HCT116 (cell line): ENCODE measurements at regions not wholly inside any gene's neighbourhood (a gene's known extent, or its start where the extent isn't known, plus 50 kb on each side); places are given as distances from the start of the nearest gene placed in this dataset.
"Not testable (repeated sequence)": the region's sequence is repeated elsewhere in the genome, so short reads cannot be mapped to it uniquely, and the experiment has no call there.

Experiments
- ATAC-seq: fragments of 200-7000 bp; cut with Tn5 transposase; 2 replicates; pipeline ENCODE4 v1.9.1; 2020; ENCODE audit warnings: mild to moderate bottlenecking, moderate library complexity
- BruUV-seq: library from RNA; stranded (reverse); fragments of 400-500 nt; replicated peaks from 2 replicates; lab custom pipeline; 2021; lab: Mats Ljungman, UMichigan
- CTCF ChIA-PET: fragments of 300-600 bp; sonication (Branson Sonifier 250); formaldehyde crosslinking; loops from one replicate; lab custom pipeline; 2021; ENCODE audit warnings: antibody characterized with exemption; lab: Charles Lee
- POLR2A ChIA-PET: fragments of 300-600, 350-600 bp; sonication (Branson Sonifier 250); formaldehyde crosslinking; loops from one replicate; lab custom pipeline; 2021; ENCODE audit warnings: antibody characterized with exemption; lab: Charles Lee
- RAD21 ChIA-PET, 2 experiments: fragments of 300-600 bp; sonication (Branson Sonifier 250); formaldehyde crosslinking; loops; one replicate each; lab custom pipeline; 2023; ENCODE audit warnings: low total read pairs in 2 of 2; ENCODE audit not compliant: uncharacterized antibody in 2 of 2, unreplicated experiment in 2 of 2, low non-redundant PET in 1 of 2; lab: Charles Lee
- DNase-seq: peaks from one replicate; pipeline ENCODE4 v3.0.0-alpha.2; 2010; ENCODE audit warnings: low read depth, low spot score
- H2AFZ ChIP-seq: fragments of 200-600 bp; shearing (Covaris generic), sonication (generic); 2 replicates; pipeline ENCODE4 v1.6.1; 2017; ENCODE audit warnings: low read depth, mixed run types, mixed read lengths, antibody characterized with exemption, low read length; ENCODE audit not compliant: poor library complexity, severe bottlenecking
- H3K27ac ChIP-seq: 2 replicates; pipeline ENCODE4 v1.5.1; 2012; ENCODE audit warnings: low read depth, low read length
- H3K27me3 ChIP-seq: fragments of 200-600 bp; sonication (generic); 2 replicates; pipeline ENCODE4 v1.6.1; 2016; ENCODE audit warnings: mixed run types, low read length, mixed read lengths; ENCODE audit not compliant: insufficient read depth
- H3K36me3 ChIP-seq, 2 experiments: fragments of 200-500 bp in 1 of 2; fragments of 200-600 bp in 1 of 2; sonication (Bioruptor generic) in 1 of 2; sonication (generic) in 1 of 2; 2 replicates each; pipeline versions ENCODE4 v1.5.1 to v1.6.1; 2014 to 2016; ENCODE audit warnings: low read length in 2 of 2, inconsistent platforms in 1 of 2, mixed read lengths in 1 of 2, mixed run types in 1 of 2; ENCODE audit not compliant: insufficient read depth in 2 of 2, control insufficient read depth in 1 of 2
- H3K4me1 ChIP-seq, 2 experiments: fragments of 200-600 bp in 1 of 2; sonication (generic) in 1 of 2; 2 replicates each; pipeline versions ENCODE4 v1.5.1 to v1.6.1; 2012 to 2017; ENCODE audit warnings: low read length in 2 of 2, inconsistent platforms in 1 of 2, mild to moderate bottlenecking in 1 of 2, mixed read lengths in 1 of 2, mixed run types in 1 of 2, moderate library complexity in 1 of 2; ENCODE audit not compliant: insufficient read depth in 2 of 2, control insufficient read depth in 1 of 2
- H3K4me2 ChIP-seq: fragments of 200-600 bp; sonication (generic); 2 replicates; pipeline ENCODE4 v1.6.1; 2017; ENCODE audit warnings: mixed run types, low read length, mixed read lengths
- H3K4me3 ChIP-seq, 2 experiments: fragments of 200-600 bp in 1 of 2; sonication (generic) in 1 of 2; replicated peaks in 1 of 2; 2 replicates each; pipeline ENCODE4 v1.5.1; 2011 to 2016; ENCODE audit warnings: low read length in 2 of 2, control low read depth in 1 of 2, low read depth in 1 of 2, mild to moderate bottlenecking in 1 of 2, mixed read lengths in 1 of 2, mixed run types in 1 of 2
- H3K79me2 ChIP-seq: fragments of 200-600 bp; sonication (generic); 2 replicates; pipeline ENCODE4 v1.6.1; 2017; ENCODE audit warnings: mild to moderate bottlenecking, mixed run types, low read length, moderate library complexity, mixed read lengths; ENCODE audit not compliant: insufficient read depth
- H3K9ac ChIP-seq: fragments of 200-600 bp; sonication (generic); 2 replicates; pipeline ENCODE4 v1.6.1; 2016; ENCODE audit warnings: low read length, mixed read lengths
- H3K9me2 ChIP-seq: fragments of 200-600 bp; sonication (generic), shearing (Covaris generic); 2 replicates; pipeline ENCODE4 v1.6.1; 2017; ENCODE audit warnings: mixed run types, mild to moderate bottlenecking, moderate library complexity; ENCODE audit not compliant: insufficient read depth
- H3K9me3 ChIP-seq, 2 experiments: fragments of 200-500 bp in 1 of 2; fragments of 200-600 bp in 1 of 2; sonication (Bioruptor generic) in 1 of 2; sonication (generic) in 1 of 2; 2 replicates each; pipeline ENCODE4 v1.6.1; 2014 to 2017; ENCODE audit warnings: low read length in 2 of 2, mixed read lengths in 2 of 2, inconsistent platforms in 1 of 2, low read depth in 1 of 2, mild to moderate bottlenecking in 1 of 2, mixed run types in 1 of 2, moderate library complexity in 1 of 2; ENCODE audit not compliant: control insufficient read depth in 1 of 2, insufficient read depth in 1 of 2
- H4K20me1 ChIP-seq: fragments of 200-600 bp; sonication (generic), shearing (Covaris generic); 2 replicates; pipeline ENCODE4 v1.6.1; 2017; ENCODE audit warnings: mixed run types, mild to moderate bottlenecking, moderate library complexity; ENCODE audit not compliant: insufficient read depth
- EGR1 ChIP-seq: IDR thresholded peaks from 2 replicates; pipeline ENCODE4 v1.6.1; 2012; ENCODE audit warnings: low read depth
- SIN3A ChIP-seq: IDR thresholded peaks from 2 replicates; pipeline ENCODE4 v1.6.1; 2012; ENCODE audit warnings: low read depth
- intact Hi-C: fragments of 100-400 bp; cut with micrococcal nuclease; formaldehyde crosslinking; loops from 2 replicates; pipeline ENCODE4 v1.10.0; 2022

DNA sequence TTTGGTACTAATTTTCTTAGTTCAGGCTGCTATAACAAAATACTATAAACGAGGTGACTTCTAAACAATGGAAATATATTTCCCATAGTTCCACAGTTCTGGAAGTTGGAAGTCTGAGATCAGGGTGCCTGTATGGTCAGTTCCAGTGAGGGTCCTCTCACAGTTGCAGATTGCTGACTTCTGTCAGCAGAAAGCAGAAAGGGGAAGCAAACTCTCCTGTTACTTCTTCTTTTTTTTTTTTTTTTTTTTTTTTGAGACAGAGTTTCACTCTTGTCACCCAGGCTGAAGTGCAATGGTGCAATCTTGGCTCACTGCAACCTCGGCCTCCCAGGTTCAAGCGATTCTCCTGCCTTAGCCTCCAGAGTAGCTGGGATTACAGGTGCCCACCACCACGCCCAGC lies 97.2 kb downstream of the RPAP3 start:
- intact Hi-C loops, H3K27me3 ChIP-seq, H3K4me3 ChIP-seq, H3K27ac ChIP-seq, CTCF ChIA-PET, BruUV-seq, ATAC-seq, H3K4me2 ChIP-seq, H4K20me1 ChIP-seq, H3K79me2 ChIP-seq, RAD21 ChIA-PET, H3K36me3 ChIP-seq, DNase-seq, H3K4me1 ChIP-seq, H2AFZ ChIP-seq, POLR2A ChIA-PET, H3K9ac ChIP-seq, H3K9me2 ChIP-seq: not testable (repeated sequence)
- H3K9me3 ChIP-seq = peaks cover 12 to 16% of the 10 kb centered on the region in 2 experiments; a peak in 3 of 4 replicates

GRCh38 chr12:47604221-47604873 lies 101.5 kb downstream of the RPAP3 start:
- DNase-seq (no peak), ATAC-seq (no peak)
- Histone ChIP-seq H3K79me2 (no peaks in the 10 kb centered on the region), H3K9me3 (peaks cover 0 to 8% of the 10 kb centered on the region in 2 experiments; a peak in 2 of 4 replicates), H3K4me1 (no peaks in the 10 kb centered on the region), H3K4me2 (no peak overlapping the region), H3K27me3 (no peaks in the 10 kb centered on the region), H3K4me3 (no peak overlapping the region), H3K27ac (no peak overlapping the region), H3K9me2 (no peaks in the 10 kb centered on the region), H3K9ac (no peak overlapping the region), H3K36me3 (no peaks in the 10 kb centered on the region), H2AFZ (no peak overlapping the region), H4K20me1 (no peaks in the 10 kb centered on the region)
- ChIA-PET RAD21 (no interaction called here), POLR2A (no interaction called here), CTCF (interaction anchor here (1.1 kb wide), 1 partner anchor 33 kb away, joined by 3 read pairs; no protein-coding TSS in a partner anchor)
- intact Hi-C loops = no loop called here
- TF ChIP-seq SIN3A = no peak
- no peak for TF ChIP-seq EGR1
- BruUV-seq = no TSS peak
